Upper lobe of left lung (tissue), 4 donors: ENCODE measurements at regions not wholly inside any gene's neighbourhood (a gene's known extent, or its start where the extent isn't known, plus 50 kb on each side); places are given as distances from the start of the nearest gene placed in this dataset.
"Not testable (repeated sequence)": the region's sequence is repeated elsewhere in the genome, so short reads cannot be mapped to it uniquely, and the experiment has no call there.

Experiments
- EP300 ChIP-seq, 4 donors: sonication (generic); formaldehyde crosslinking; IDR thresholded peaks; one replicate each; pipeline ENCODE4 v1.5.1; 2017; ENCODE audit warnings: antibody characterized with exemption in 4 of 4, control low read depth in 2 of 4
- POLR2A ChIP-seq, 4 donors: fragments of 450-650 bp; IDR thresholded peaks; one replicate each; pipeline ENCODE4 v1.5.1; 2016 to 2017; ENCODE audit warnings: antibody characterized with exemption in 4 of 4, mild to moderate bottlenecking in 2 of 4
- TF ChIP-seq, protein P1 (sequence below), 6 experiments: fragments of 450-650 bp in 4 of 6; fragments of 200-600 bp in 2 of 6; sonication (generic) in 2 of 6; IDR thresholded peaks; one replicate each; pipeline ENCODE4 v1.5.1; 2016 to 2019; ENCODE audit warnings: antibody characterized with exemption in 6 of 6

DNA sequence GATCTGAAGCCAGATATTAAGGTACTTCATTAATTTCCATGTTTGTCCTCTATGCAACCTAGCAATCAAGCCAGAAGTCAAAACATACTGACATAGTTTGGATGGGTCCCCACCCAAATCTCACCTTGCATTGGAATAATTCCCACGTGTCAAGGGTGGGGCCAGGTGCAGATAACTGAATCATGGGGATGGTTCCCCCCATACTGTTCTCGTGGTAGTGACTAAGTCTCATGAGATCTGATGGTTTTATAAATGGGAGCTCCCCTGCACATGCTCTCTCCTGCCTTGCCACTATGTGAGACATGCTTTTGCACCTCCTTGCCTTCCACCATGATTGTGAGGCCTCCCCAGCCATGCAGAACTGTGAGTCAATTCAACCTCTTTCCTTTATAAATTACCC lies 143.9 kb upstream of the C1QTNF3 start:
- TF ChIP-seq, protein P1, sequence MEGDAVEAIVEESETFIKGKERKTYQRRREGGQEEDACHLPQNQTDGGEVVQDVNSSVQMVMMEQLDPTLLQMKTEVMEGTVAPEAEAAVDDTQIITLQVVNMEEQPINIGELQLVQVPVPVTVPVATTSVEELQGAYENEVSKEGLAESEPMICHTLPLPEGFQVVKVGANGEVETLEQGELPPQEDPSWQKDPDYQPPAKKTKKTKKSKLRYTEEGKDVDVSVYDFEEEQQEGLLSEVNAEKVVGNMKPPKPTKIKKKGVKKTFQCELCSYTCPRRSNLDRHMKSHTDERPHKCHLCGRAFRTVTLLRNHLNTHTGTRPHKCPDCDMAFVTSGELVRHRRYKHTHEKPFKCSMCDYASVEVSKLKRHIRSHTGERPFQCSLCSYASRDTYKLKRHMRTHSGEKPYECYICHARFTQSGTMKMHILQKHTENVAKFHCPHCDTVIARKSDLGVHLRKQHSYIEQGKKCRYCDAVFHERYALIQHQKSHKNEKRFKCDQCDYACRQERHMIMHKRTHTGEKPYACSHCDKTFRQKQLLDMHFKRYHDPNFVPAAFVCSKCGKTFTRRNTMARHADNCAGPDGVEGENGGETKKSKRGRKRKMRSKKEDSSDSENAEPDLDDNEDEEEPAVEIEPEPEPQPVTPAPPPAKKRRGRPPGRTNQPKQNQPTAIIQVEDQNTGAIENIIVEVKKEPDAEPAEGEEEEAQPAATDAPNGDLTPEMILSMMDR (IDR thresholded peaks at IDR 0.05) = not testable (repeated sequence)
- not testable (repeated sequence) for TF ChIP-seq EP300, POLR2A (IDR thresholded peaks at IDR 0.05)
